ENCODE measurements at regions not wholly inside any gene's neighbourhood (a gene's known extent, or its start where the extent isn't known, plus 50 kb on each side); places are given as distances from the start of the nearest gene placed in this dataset.

GRCh38 chr13:80199067-80199466, 141.9 kb downstream of the SPRY2 start:
- POLR2A ChIA-PET: no interaction called here
- no peak for TF ChIP-seq CTCF (IDR thresholded peaks at IDR 0.05; ENCODE audit: low read depth, low read length)
- CTCF ChIA-PET: no interaction called here
- Histone ChIP-seq H3K4me3 (ENCODE audit: low read depth, low read length) (no peak overlapping the region), H3K27ac (ENCODE audit: low read depth, low read length) (no peak overlapping the region), H3K9me3 (ENCODE audit: control insufficient read depth, insufficient read depth, low read length) (no peaks in the 10 kb centered on the region), H3K27me3 (ENCODE audit: control insufficient read depth, insufficient read depth, low read length) (no peaks in the 10 kb centered on the region)
- DNase-seq (ENCODE audit: low read depth, low spot score): no peak

GRCh38 chr13:80196756-80197155, 144.2 kb downstream of the SPRY2 start:
- no peak for DNase-seq (ENCODE audit: low read depth, low spot score)
- Histone ChIP-seq H3K4me3 (ENCODE audit: low read depth, low read length) (no peak overlapping the region), H3K27ac (ENCODE audit: low read depth, low read length) (no peak overlapping the region), H3K9me3 (ENCODE audit: control insufficient read depth, insufficient read depth, low read length) (no peaks in the 10 kb centered on the region), H3K27me3 (ENCODE audit: control insufficient read depth, insufficient read depth, low read length) (no peaks in the 10 kb centered on the region)
- ChIA-PET POLR2A (no interaction called here), CTCF (no interaction called here)
- no peak for TF ChIP-seq CTCF (IDR thresholded peaks at IDR 0.05; ENCODE audit: low read depth, low read length)

- no peak for DNase-seq (ENCODE audit: low read depth, low spot score)
- H3K4me3 ChIP-seq (ENCODE audit: low read depth, low read length): no peak overlapping the region
- POLR2A ChIA-PET: no interaction called here
- TF ChIP-seq CTCF (IDR thresholded peaks at IDR 0.05; ENCODE audit: low read depth, low read length): no peak
- no peaks in the 10 kb centered on the region for H3K27me3 ChIP-seq (ENCODE audit: control insufficient read depth, insufficient read depth, low read length)
- CTCF ChIA-PET: interaction anchor here (0.6 to 1.1 kb wide), 2 partner anchors 9 to 680 kb away, joined by 5 to 6 read pairs; no protein-coding TSS in a partner anchor
- H3K9me3 ChIP-seq (ENCODE audit: control insufficient read depth, insufficient read depth, low read length): no peaks in the 10 kb centered on the region
- no peak overlapping the region for H3K27ac ChIP-seq (ENCODE audit: low read depth, low read length)
Observed at GRCh38 chr13:80195649-80196048, 145.3 kb downstream of the SPRY2 start.

GRCh38 chr13:80189889-80190597, 150.9 kb downstream of the SPRY2 start:
- ChIA-PET CTCF (no interaction called here), POLR2A (no interaction called here)
- no peak overlapping the region for H3K4me3 ChIP-seq (ENCODE audit: low read depth, low read length)
- no peaks in the 10 kb centered on the region for H3K27me3 ChIP-seq (ENCODE audit: control insufficient read depth, insufficient read depth, low read length)
- no peaks in the 10 kb centered on the region for H3K9me3 ChIP-seq (ENCODE audit: control insufficient read depth, insufficient read depth, low read length)
- no peak for DNase-seq (ENCODE audit: low read depth, low spot score)
- TF ChIP-seq CTCF (IDR thresholded peaks at IDR 0.05; ENCODE audit: low read depth, low read length): no peak
- H3K27ac ChIP-seq (ENCODE audit: low read depth, low read length): no peak overlapping the region

GRCh38 chr13:80180740-80181355, 160.1 kb downstream of the SPRY2 start:
- no peaks in the 10 kb centered on the region for H3K27me3 ChIP-seq (ENCODE audit: control insufficient read depth, insufficient read depth, low read length)
- no peak overlapping the region for H3K27ac ChIP-seq (ENCODE audit: low read depth, low read length)
- no peak for TF ChIP-seq CTCF (IDR thresholded peaks at IDR 0.05; ENCODE audit: low read depth, low read length)
- no peak overlapping the region for H3K4me3 ChIP-seq (ENCODE audit: low read depth, low read length)
- CTCF ChIA-PET: no interaction called here
- DNase-seq (ENCODE audit: low read depth, low spot score): no peak
- POLR2A ChIA-PET: no interaction called here
- no peaks in the 10 kb centered on the region for H3K9me3 ChIP-seq (ENCODE audit: control insufficient read depth, insufficient read depth, low read length)

All from AG04450 (cell line).